ENCODE measurements at regions not wholly inside any gene's neighbourhood (a gene's known extent, or its start where the extent isn't known, plus 50 kb on each side); places are given as distances from the start of the nearest gene placed in this dataset.
"Not testable (repeated sequence)": the region's sequence is repeated elsewhere in the genome, so short reads cannot be mapped to it uniquely, and the experiment has no call there.

GRCh38 chr20:48461091-48461734, 366.6 kb downstream of the PREX1 start:
- no peak for DNase-seq

DNA sequence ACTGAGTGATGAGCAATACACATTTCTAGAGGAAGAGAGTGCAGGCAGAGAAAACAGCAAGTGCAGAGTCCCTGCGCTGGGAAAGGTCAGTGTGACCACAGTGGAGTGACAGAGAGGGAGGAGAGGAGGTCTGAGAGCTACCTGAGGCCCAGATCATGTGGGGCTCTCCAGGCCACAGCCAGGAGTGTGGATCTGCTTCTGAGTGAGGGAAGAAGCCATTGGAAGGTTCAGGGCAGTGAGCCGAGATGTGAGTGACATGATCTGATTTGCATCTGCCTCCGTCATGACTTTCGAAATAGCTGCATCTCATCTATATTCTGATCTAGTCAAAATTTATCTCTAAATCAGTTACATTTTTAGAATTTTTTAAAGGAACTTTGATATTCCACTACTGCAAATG, 367.1 kb downstream of the PREX1 start:
- no peak for DNase-seq

DNA sequence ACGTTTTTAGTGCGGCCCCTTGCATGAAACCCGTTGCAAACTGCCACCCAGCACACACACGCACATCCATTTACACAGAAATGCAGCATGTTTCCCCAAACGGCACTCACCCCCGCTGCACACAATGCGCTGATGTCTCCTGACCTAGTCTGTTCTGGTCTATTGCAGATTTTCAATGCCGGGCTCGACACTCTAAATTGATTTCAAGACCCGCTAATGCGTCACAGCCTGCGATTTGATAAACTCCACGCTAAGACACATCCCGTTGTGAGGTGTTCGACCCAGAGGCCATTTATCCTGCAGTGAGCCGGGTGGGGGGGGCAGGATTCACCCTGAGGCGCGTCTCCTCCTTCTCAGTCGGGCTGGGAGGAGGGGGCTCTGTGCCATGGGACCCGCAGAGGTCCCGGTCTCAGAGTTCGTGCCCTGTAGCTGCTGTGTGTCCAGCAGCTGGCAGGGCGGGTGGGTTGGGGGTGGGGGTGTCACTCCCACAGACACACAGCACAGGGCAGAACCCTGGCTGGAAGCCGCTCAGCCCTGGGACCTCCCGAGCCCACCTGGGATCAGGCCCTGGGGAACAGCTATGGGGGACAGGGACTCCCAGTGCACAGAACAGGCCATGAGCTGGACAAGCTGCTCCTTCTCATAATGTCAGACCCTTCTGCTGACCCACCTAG, 367.9 kb downstream of the PREX1 start:
- no peak for DNase-seq

GRCh38 chr20:48458601-48459385, 369.0 kb downstream of the PREX1 start:
- DNase-seq, result no peak

DNA sequence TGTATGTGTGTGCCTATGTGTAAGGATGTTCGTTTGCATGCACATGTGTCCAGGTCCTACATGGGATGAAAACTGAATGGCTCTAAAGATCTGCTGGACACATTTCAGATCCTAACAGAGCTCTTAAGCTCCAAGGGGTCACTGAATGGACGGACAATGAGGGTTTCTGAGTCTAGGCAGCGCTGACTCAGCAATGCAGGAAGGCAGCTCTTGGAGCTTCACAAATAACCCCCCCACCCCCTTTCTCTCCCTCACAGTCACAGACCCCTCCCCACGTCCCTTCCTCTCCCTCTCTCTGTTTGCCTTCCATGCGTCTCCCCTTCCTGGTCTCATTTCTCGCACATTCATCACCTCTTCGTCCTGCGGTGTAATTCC, 369.8 kb downstream of the PREX1 start:
- DNase-seq, result no peak

DNA sequence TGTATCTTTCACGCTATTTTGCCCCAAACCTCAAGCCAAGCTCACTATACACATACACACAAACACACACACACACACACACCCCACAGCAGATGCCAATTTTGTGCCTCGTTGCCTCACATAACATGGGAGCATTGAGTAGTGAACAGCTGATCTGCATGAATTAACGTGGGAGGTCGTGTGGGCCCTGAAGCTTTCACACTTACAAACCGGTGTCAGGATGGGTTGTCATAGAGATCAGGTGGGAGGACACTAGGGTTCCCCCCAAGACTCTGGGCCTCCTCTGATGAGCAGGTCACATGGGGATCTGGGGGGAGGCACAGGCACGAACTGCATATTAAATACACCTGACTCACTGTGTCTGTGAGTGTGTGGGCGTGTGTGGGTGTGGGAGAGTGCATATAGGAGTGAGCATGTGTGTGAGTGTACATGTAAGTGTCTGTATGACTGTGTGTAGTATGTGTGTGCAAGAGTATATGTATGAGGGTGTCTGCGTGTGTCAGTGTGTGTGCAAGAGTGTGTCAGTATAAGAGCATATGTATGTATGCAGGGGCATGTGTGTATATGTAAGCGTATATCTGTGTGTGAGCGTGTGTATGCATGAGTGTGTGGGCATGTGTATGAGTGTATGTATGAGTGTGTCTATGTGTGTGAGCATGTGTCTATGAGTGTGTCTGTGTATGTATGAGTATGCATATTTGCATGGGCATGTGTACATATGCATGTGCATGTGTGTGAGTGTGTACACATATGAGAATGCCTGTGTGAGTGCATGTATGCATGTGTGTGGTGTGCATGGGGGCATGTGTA, 370.4 kb downstream of the PREX1 start:
- peak; percentile 88 for DNase-seq

GRCh38 chr20:48456366-48457192, 371.2 kb downstream of the PREX1 start:
- DNase-seq, result peak; percentile 70

GRCh38 chr20:48455651-48456365, 372.0 kb downstream of the PREX1 start:
- DNase-seq, result no peak

DNA sequence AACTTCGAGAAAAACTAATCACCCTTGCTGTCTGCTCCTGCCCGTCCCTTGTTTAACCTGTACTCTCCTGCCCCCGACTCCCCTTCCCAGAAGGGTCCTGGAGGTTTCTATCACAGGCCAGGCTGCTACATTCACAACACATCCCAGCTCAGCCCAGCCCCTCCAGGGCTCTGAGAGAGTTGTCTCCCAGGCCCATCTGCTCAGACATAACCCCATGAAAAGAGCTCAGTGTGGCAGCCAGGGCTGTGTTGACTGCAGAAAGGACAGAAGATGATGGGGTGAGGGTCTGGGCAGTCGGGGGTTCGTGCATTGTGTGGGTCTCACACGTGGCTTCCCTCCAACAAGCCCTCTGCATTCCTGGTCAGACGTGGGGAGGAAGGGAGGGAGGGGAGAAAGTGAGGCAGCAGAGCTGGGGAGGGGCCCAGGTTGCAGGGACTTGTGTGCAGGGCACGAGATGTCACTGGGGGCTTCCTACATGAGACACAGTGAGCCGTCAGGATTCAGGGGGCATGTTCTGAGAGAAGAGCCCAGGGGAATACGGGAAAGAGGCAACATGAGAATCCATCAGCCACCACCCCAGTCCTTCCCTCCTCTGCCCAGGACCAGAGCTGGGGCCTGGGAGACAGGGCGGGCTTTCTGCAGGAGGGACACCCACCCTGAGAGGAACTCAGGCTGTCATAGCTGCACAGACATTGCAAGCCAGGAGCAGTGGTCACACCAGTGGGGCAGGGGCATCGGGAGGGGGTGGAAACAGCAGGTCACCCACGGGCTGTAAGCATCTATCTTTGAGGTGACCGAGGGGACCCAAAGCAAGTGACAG, 372.9 kb downstream of the PREX1 start:
- DNase-seq, result peak; percentile 36

DNA sequence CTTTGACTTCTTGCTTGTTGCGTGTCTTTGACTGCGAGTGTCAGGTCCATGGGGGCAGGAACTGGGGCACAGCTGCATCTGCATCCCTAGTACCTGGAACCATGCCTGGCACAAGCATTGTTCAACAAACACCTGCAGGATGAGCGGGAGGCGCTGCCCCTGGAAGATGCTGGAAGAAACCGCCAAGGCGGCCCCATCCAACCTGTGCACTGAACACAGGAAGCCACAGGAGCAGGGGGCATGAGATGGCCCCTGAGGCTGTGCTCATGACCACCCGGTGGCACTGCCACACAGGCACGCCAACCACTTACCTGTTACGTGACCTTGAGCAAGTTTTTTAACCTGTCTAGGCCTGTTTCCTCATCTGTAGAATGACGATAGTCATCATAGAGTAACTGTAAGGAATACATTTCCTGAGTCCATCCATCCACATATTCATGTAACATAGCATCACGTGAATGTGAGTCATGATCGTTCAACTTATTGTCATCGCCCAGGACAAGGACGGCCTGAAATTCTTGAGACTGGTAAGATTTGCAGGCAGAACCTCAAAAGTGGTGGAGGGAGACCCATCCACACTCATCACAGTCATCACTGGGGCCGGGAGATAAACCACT, 374.2 kb downstream of the PREX1 start:
- no peak for DNase-seq

- no peak for DNase-seq
These were observed 376.4 kb downstream of the PREX1 start for GRCh38 chr20:48451401-48451800.

DNA sequence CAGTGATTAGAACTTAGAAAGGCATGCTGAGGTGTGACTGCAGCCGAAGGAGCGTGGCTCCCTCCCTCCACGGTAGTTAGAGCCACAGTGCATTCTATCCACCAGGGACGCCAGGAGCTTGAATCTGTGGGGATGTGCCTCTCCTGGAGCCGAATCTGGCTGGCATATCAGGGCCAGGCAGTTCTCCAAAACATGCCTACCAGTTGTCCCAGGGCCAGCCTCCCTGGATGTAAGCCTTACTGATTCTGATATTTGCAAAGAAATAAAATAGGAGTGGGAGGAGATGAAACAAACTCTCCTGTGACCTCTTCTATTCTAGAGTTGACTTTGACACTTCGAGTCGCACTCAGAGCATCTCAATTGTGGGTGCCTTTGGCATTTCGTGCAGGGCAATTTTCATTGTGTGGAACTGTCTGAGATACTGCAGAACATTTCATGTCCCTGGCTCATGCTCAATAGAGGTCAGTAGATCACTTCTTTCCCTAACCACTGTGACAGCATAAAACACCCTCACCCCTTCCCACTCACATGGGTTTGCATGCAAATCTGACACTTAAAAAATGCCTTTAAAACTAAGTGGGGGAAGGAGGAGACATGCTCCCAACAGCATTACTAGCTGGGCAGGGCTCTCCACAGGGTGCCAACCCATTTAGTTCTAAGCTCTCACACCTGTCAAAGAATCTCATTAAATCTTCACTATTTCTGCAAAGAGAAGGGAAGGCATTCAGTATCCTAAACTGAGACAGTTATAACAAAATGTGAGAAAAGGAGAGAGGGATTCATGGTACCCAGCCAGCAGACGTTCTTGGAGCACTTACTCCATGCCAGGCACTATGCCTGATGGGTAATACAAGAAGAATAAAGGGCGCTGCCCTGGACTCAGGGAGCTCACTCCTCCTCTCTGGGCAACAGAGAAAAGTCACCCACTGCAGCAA, 378.9 kb downstream of the PREX1 start:
- DNase-seq, result no peak

DNA sequence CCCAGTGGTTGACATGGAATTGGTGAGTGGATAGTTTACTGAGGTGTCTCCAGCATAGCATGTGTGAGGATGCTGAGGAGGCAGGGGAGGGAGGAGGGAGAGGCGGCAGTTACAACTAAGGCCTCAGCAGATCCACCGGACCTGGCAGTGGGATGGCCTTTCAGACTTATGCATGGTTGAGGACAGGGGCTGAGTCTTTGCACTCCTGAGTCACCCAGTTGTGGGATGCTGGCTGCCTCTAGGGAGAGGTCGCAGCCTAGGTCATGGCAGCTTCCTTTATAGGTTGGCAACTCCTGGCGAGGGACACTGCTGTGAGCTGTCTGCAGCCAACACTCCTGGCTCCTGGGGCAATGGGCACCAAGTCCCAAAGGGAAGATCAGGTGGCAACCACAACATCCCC, 380.3 kb downstream of the PREX1 start:
- no peak for DNase-seq

DNA sequence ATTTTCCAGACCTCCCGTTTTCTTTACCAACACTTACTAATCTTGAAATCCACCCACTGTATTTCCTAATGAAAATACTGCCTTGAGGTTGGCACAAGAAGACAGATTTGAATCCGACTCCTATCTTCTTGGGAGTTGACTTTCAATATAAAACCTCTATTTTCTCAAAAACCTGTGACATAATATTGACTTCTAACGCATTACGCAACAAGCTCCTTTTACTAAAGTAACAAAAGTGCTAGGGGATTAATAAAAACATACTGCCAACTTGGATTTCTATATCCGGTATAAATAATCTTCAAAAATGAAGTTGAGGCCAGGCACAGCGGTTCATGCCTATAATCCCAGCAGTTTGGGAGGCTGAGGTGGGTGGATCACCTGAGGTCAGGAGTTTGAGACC, 382.0 kb downstream of the PREX1 start:
- no peak for DNase-seq

DNA sequence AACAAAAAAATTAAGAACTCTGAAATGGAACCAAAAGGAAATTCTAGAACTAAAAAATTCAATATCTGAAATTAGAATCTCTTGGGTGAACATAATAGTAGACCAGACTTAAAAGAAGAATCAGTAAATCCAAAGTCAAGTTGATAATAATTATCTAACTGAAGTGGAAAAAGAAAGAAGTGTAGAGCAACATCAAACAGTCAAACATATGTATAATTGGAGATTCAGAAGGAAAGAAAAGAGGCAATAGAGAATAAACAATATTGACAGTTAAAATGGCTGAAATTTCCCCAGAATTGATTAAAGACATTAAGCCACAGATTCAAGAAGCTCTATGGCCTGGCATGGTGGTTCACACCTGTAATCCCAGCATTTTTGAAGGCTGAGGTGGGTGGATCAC, 383.6 kb downstream of the PREX1 start:
- no peak for DNase-seq

DNA sequence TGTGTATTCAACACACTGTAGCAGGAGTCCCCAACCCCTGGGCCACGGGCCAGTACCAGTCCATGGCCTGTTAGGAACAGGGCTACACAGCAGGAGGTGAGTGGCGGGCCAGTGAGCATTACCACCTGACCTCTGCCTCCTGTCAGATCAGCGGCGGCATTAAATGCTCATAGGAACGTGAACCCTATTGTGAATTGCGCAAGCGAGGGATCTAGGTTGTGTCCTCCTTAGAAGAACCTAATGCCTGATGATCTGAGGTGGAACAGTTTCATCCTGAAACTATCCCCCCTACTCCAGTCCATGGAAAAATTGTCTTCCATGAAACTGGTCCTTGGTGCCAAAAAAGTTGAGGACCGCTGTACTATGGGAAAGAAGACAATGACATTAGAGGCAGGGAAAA, 386.9 kb downstream of the PREX1 start:
- no peak for DNase-seq

- DNase-seq, result not testable (repeated sequence)
These were observed 387.5 kb downstream of the PREX1 start for GRCh38 chr20:48440261-48440660.

GRCh38 chr20:48437146-48437545, 390.7 kb downstream of the PREX1 start:
- DNase-seq, result no peak

GRCh38 chr20:48436609-48437008, 391.2 kb downstream of the PREX1 start:
- not testable (repeated sequence) for DNase-seq

Data from NCI-H1694 (cell line).